Right lobe of liver (tissue), 6 donors: ENCODE measurements at regions not wholly inside any gene's neighbourhood (a gene's known extent, or its start where the extent isn't known, plus 50 kb on each side); places are given as distances from the start of the nearest gene placed in this dataset.

Source experiments
- ATAC-seq, 4 donors: fragments of 200-7000 bp; cut with Tn5 transposase; one replicate each; pipeline ENCODE4 v1.9.1; 2020; ENCODE audit warnings: mild to moderate bottlenecking in 4 of 4, moderate library complexity in 4 of 4
- DNase-seq, 3 donors: peaks; one replicate each; pipeline ENCODE4 v3.0.0-alpha.2; 2020
- H3K27ac ChIP-seq, 3 donors: fragments of 200-600 bp; one replicate each; pipeline ENCODE4 v1.8.0; 2022
- H3K27me3 ChIP-seq, 2 donors: fragments of 200-600 bp; one replicate each; pipeline ENCODE4 v1.8.0; 2022
- H3K36me3 ChIP-seq, 4 donors: fragments of 200-600 bp; sonication (generic) in 1 of 4; one replicate each; pipeline versions ENCODE4 v1.5.1 to v1.8.0; 2017 to 2022; ENCODE audit warnings: control low read depth in 1 of 4
- H3K4me1 ChIP-seq, 4 donors: fragments of 200-600 bp; sonication (generic) in 1 of 4; one replicate each; pipeline versions ENCODE4 v1.5.1 to v1.8.0; 2017 to 2022; ENCODE audit warnings: control low read depth in 1 of 4
- H3K4me3 ChIP-seq, 3 donors: fragments of 200-600 bp; one replicate each; pipeline ENCODE4 v1.8.0; 2022
- H3K9me3 ChIP-seq, 4 donors: fragments of 200-600 bp; sonication (generic) in 1 of 4; one replicate each; pipeline versions ENCODE4 v1.5.1 to v1.8.0; 2017 to 2022; ENCODE audit warnings: control low read depth in 1 of 4
- POLR2A ChIP-seq: fragments of 450-650 bp; IDR thresholded peaks from one replicate; pipeline ENCODE4 v1.6.1; 2017; ENCODE audit warnings: antibody characterized with exemption, mild to moderate bottlenecking
- WGBS: methylation state at CpG from one replicate; pipeline ENCODE4 v1.1.6; 2018; ENCODE audit warnings: low coverage, low lambda C conversion rate; ENCODE audit not compliant: insufficient coverage; ENCODE audit errors: missing lambda C conversion rate; 5-methylcytosine and 5-hydroxymethylcytosine counted together
- intact Hi-C, 2 donors: fragments of 100-400 bp; cut with DNase I; formaldehyde crosslinking; loops; one replicate each; pipeline versions ENCODE4 v1.11.2 to v1.14.1; 2022
- TF ChIP-seq, protein P1 (sequence below), 4 donors: fragments of 200-600 bp in 3 of 4; fragments of 450-650 bp in 1 of 4; IDR thresholded peaks; one replicate each; pipeline versions ENCODE4 v1.5.1 to v1.8.0; 2016 to 2022; ENCODE audit warnings: antibody characterized with exemption in 4 of 4, mild to moderate bottlenecking in 2 of 4
- donor health status: DM: no; HTN: yes; CAD: no.
- donor health status: DM: no; HTN: no; CAD: no.
- donor health status: DM: no; HTN: no; CAD: no.
- donor health status: DM: no; HTN: yes; CAD: no.
- donor health status: DM: no; HTN: yes; CAD: no.

DNA sequence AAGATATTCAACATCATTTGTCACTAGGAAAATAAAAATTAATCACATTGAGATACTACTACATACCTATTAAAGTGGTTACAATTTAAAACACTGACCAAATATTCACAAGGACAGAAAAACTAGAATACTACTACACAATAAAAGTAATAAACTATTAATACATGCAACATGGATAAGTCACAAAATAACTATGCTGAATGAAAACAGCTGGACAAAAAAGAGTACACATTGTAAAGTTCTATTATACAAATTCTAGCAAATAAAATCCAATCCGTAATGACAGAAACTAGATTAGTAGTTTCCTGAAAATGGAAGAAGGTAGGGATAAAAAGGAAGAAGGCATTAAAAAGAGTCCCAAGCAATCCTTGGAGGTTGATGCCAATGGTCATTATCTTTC is 348.7 kb upstream of the PTBP2 start:
- Histone ChIP-seq H3K27me3 (no peaks in the 10 kb centered on the region), H3K36me3 (no peaks in the 10 kb centered on the region), H3K4me3 (no peak overlapping the region), H3K27ac (no peak overlapping the region), H3K4me1 (no peaks in the 10 kb centered on the region), H3K9me3 (no peaks in the 10 kb centered on the region)
- ATAC-seq = no peak
- 88% methylated on average over 1 of the region's 1 CpG for WGBS
- TF ChIP-seq, protein P1, sequence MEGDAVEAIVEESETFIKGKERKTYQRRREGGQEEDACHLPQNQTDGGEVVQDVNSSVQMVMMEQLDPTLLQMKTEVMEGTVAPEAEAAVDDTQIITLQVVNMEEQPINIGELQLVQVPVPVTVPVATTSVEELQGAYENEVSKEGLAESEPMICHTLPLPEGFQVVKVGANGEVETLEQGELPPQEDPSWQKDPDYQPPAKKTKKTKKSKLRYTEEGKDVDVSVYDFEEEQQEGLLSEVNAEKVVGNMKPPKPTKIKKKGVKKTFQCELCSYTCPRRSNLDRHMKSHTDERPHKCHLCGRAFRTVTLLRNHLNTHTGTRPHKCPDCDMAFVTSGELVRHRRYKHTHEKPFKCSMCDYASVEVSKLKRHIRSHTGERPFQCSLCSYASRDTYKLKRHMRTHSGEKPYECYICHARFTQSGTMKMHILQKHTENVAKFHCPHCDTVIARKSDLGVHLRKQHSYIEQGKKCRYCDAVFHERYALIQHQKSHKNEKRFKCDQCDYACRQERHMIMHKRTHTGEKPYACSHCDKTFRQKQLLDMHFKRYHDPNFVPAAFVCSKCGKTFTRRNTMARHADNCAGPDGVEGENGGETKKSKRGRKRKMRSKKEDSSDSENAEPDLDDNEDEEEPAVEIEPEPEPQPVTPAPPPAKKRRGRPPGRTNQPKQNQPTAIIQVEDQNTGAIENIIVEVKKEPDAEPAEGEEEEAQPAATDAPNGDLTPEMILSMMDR (IDR thresholded peaks at IDR 0.05) = no peak
- no peak for TF ChIP-seq POLR2A
- intact Hi-C loops = no loop called here
- no peak for DNase-seq

DNA sequence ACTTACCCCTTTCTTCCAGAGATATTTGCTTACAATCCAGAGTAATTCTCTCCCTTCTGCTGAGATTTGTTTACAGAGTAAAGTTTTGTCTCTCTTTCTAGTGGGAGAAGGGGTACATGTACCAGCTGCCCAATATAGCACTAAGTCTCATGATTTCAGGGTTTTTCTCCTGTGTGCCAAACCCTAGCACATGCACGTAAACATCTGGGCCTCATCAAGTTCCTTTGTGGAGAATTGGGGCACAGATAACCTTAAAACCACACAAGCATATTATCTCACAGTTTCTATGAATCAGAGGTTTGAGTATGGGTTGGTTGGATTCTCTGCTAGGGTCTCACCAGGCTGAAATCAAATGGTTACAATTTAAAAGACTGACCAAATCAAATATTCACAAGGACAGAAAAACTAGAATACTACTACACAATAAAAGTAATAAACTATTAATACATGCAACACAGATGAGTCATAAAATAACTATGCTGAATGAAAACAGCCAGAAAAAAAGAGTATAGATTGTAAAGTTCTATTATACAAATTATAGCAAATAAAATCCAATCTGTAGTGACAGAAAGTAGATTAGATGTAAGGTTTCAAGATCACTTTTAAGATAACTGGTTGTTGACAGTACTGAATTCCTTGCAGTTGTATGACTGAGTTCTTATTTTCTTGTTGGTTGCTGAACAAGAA is 347.4 kb upstream of the PTBP2 start:
- ATAC-seq (no peak), DNase-seq (no peak)
- intact Hi-C loops = no loop called here
- no peak overlapping the region for H3K27ac ChIP-seq
- TF ChIP-seq, protein P1 (IDR thresholded peaks at IDR 0.05) = no peak
- no peak for TF ChIP-seq POLR2A
- no peak overlapping the region for H3K4me3 ChIP-seq
- H3K36me3 ChIP-seq = no peaks in the 10 kb centered on the region
- no peaks in the 10 kb centered on the region for H3K27me3 ChIP-seq
- WGBS = 73% methylated on average over 1 of the region's 1 CpG
- H3K4me1 ChIP-seq = no peaks in the 10 kb centered on the region
- no peaks in the 10 kb centered on the region for H3K9me3 ChIP-seq

DNA sequence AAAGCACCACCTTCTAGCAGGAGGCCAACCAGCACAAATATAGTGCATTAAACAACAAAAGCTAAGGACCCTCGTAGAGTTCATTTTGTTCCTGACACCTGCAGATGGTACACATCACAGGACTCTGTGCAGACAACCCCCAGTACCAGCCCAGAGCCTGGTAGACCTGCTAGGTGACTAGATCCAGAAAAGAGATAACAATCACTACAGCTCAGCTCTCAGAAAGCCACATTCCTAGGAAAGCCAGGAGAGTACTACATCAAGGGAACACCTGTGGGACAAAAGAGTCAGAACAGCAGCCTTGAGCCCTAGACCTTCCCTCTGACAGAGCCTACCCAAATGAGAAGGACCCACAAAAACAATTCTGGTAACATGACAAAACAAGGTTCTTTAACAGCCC is 344.7 kb upstream of the PTBP2 start:
- Histone ChIP-seq H3K27me3 (no peaks in the 10 kb centered on the region), H3K4me1 (no peaks in the 10 kb centered on the region), H3K9me3 (no peaks in the 10 kb centered on the region), H3K36me3 (no peaks in the 10 kb centered on the region), H3K27ac (no peak overlapping the region), H3K4me3 (no peak overlapping the region)
- intact Hi-C loops = no loop called here
- WGBS = 25% methylated on average over 1 of the region's 1 CpG
- DNase-seq = no peak
- TF ChIP-seq, protein P1 (IDR thresholded peaks at IDR 0.05) = no peak
- no peak for TF ChIP-seq POLR2A
- no peak for ATAC-seq

DNA sequence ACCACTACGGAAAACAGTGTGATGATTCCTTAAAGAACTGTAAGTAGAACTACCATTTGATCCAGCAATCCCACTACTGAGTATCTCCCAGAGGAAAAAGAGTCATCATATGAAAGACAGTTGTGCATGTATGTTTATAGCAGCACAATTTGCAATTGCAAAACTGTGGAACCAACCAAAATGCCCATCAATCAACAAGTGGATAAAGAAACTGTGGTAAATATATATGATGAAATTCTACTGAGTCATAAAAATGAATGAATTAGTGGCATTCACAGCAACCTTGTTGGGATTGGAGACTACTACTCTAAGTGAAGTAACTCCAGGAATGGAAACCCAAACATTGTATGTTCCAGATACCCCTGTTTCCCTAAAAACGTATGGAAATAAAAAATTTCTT is 337.0 kb upstream of the PTBP2 start:
- no peak overlapping the region for H3K4me3 ChIP-seq

More for the DNA sequence above, 337.0 kb upstream of the PTBP2 start:
- TF ChIP-seq, protein P1 (IDR thresholded peaks at IDR 0.05) = no peak
- TF ChIP-seq POLR2A = no peak
- Histone ChIP-seq H3K27ac (no peak overlapping the region), H3K9me3 (no peaks in the 10 kb centered on the region), H3K4me1 (no peaks in the 10 kb centered on the region), H3K36me3 (no peaks in the 10 kb centered on the region), H3K27me3 (no peaks in the 10 kb centered on the region)
- WGBS = 52% methylated on average over 2 of the region's 2 CpGs
- no peak for DNase-seq
- no peak for ATAC-seq
- intact Hi-C loops = no loop called here
